ENCODE measurements at regions not wholly inside any gene's neighbourhood (a gene's known extent, or its start where the extent isn't known, plus 50 kb on each side); places are given as distances from the start of the nearest gene placed in this dataset.

DNA sequence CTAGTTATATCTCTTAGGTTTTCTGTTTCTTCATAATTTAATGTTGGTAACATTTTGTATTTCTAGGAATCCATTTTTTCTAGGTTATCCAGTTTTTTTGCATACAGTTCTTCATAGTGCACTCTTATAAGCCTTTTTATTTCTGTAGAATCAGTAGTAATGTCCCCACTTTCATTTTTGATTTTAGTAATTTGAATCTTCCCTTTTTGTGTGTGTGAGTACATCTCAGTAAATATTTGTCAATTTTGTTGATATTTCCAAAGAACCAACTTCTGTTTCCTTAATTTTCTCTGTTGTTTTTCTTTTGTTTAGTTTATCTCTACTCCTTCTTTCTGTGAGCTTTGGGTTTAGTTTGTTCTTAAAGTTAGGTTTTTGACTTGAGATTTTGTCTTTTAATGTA lies 507.3 kb upstream of the RGS6 start:
- TF ChIP-seq EP300 (conservative IDR thresholded peaks at IDR 0.05; ENCODE audit: poor library complexity, severe bottlenecking) = no peak
- no peak for TF ChIP-seq TAF1 (IDR thresholded peaks at IDR 0.05; ENCODE audit: low read depth)
- TF ChIP-seq CTCF (IDR thresholded peaks at IDR 0.05; ENCODE audit: poor library complexity, severe bottlenecking) = no peak
- TF ChIP-seq, protein P1, sequence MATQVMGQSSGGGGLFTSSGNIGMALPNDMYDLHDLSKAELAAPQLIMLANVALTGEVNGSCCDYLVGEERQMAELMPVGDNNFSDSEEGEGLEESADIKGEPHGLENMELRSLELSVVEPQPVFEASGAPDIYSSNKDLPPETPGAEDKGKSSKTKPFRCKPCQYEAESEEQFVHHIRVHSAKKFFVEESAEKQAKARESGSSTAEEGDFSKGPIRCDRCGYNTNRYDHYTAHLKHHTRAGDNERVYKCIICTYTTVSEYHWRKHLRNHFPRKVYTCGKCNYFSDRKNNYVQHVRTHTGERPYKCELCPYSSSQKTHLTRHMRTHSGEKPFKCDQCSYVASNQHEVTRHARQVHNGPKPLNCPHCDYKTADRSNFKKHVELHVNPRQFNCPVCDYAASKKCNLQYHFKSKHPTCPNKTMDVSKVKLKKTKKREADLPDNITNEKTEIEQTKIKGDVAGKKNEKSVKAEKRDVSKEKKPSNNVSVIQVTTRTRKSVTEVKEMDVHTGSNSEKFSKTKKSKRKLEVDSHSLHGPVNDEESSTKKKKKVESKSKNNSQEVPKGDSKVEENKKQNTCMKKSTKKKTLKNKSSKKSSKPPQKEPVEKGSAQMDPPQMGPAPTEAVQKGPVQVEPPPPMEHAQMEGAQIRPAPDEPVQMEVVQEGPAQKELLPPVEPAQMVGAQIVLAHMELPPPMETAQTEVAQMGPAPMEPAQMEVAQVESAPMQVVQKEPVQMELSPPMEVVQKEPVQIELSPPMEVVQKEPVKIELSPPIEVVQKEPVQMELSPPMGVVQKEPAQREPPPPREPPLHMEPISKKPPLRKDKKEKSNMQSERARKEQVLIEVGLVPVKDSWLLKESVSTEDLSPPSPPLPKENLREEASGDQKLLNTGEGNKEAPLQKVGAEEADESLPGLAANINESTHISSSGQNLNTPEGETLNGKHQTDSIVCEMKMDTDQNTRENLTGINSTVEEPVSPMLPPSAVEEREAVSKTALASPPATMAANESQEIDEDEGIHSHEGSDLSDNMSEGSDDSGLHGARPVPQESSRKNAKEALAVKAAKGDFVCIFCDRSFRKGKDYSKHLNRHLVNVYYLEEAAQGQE (IDR thresholded peaks at IDR 0.05; ENCODE audit: borderline replicate concordance) = no peak
- TF ChIP-seq POLR2AphosphoS5 (IDR thresholded peaks at IDR 0.05) = no peak
- TF ChIP-seq EZH2 (IDR thresholded peaks at IDR 0.05; ENCODE audit: borderline replicate concordance, insufficient read depth, low read length, poor library complexity, severe bottlenecking) = no peak
- no peak for TF ChIP-seq SMC3 (conservative IDR thresholded peaks at IDR 0.05; ENCODE audit: poor library complexity)
- TF ChIP-seq RAD21 (conservative IDR thresholded peaks at IDR 0.05) = no peak
- no peak for TF ChIP-seq MXI1 (conservative IDR thresholded peaks at IDR 0.05; ENCODE audit: poor library complexity, severe bottlenecking)
